CD14-positive monocyte (primary cell): ENCODE measurements at regions not wholly inside any gene's neighbourhood (a gene's known extent, or its start where the extent isn't known, plus 50 kb on each side); places are given as distances from the start of the nearest gene placed in this dataset.

Experiments used
- DNase-seq, 3 donors: peaks; one replicate each; pipeline ENCODE4 v3.0.0-alpha.2; 2011 to 2022
- H2AFZ ChIP-seq: 2 replicates; pipeline ENCODE4 v1.6.0; 2012; ENCODE audit warnings: mild to moderate bottlenecking, low read depth, low read length, inconsistent platforms; ENCODE audit not compliant: insufficient read depth, poor library complexity, severe bottlenecking
- H3K27ac ChIP-seq, 2 donors: 1 replicate in 1 of 2; 2 replicates in 1 of 2; pipeline ENCODE4 v1.5.1; 2012 to 2013; ENCODE audit warnings: low read length in 2 of 2, control low read depth in 1 of 2, inconsistent platforms in 1 of 2, low read depth in 1 of 2, mild to moderate bottlenecking in 1 of 2
- H3K27me3 ChIP-seq, 2 donors: one replicate each; pipeline versions ENCODE4 v1.6.0 to v1.6.1; 2011 to 2013; ENCODE audit warnings: low read length in 2 of 2; ENCODE audit not compliant: control insufficient read depth in 2 of 2, insufficient read depth in 2 of 2
- H3K36me3 ChIP-seq, 2 donors: replicated peaks in 1 of 2; 1 replicate in 1 of 2; 2 replicates in 1 of 2; pipeline versions ENCODE4 v1.5.1 to v1.6.1; 2012 to 2013; ENCODE audit warnings: low read length in 2 of 2, control low read depth in 1 of 2, inconsistent platforms in 1 of 2, mild to moderate bottlenecking in 1 of 2; ENCODE audit not compliant: insufficient read depth in 2 of 2, control insufficient read depth in 1 of 2
- H3K4me1 ChIP-seq, 2 donors: 1 replicate in 1 of 2; 2 replicates in 1 of 2; pipeline versions ENCODE4 v1.5.1 to v1.6.1; 2012 to 2013; ENCODE audit warnings: low read length in 2 of 2, control low read depth in 1 of 2, inconsistent platforms in 1 of 2, mild to moderate bottlenecking in 1 of 2, moderate library complexity in 1 of 2; ENCODE audit not compliant: insufficient read depth in 2 of 2, control insufficient read depth in 1 of 2
- H3K4me2 ChIP-seq: replicated peaks from 2 replicates; pipeline ENCODE3; 2012; ENCODE audit warnings: low read length, moderate library complexity, mild to moderate bottlenecking; ENCODE audit not compliant: poor library complexity, severe bottlenecking; ENCODE audit errors: extremely low read depth
- H3K4me3 ChIP-seq, 3 experiments: fragments of 200-600 bp in 1 of 3; sonication (generic) in 1 of 3; replicated peaks in 1 of 3; 1 replicate in 2 of 3; 2 replicates in 1 of 3; pipeline ENCODE4 v1.5.1; 2011 to 2013; ENCODE audit warnings: low read length in 3 of 3, mild to moderate bottlenecking in 3 of 3, control low read depth in 2 of 3, low read depth in 2 of 3, inconsistent platforms in 1 of 3, moderate library complexity in 1 of 3
- H3K79me2 ChIP-seq: 2 replicates; pipeline ENCODE4 v1.6.0; 2012; ENCODE audit warnings: mild to moderate bottlenecking, control low read depth, inconsistent platforms, low read length, moderate library complexity; ENCODE audit not compliant: insufficient read depth
- H3K9ac ChIP-seq: 2 replicates; pipeline ENCODE4 v1.6.0; 2017; ENCODE audit warnings: low read length, mild to moderate bottlenecking; ENCODE audit not compliant: insufficient read depth, poor library complexity, severe bottlenecking
- H3K9me3 ChIP-seq, 2 donors: replicated peaks in 1 of 2; 1 replicate in 1 of 2; 2 replicates in 1 of 2; pipeline versions ENCODE4 v1.5.1 to v1.6.1; 2012 to 2013; ENCODE audit warnings: low read length in 2 of 2, control low read depth in 1 of 2; ENCODE audit not compliant: control insufficient read depth in 1 of 2, insufficient read depth in 1 of 2
- H4K20me1 ChIP-seq: 2 replicates; pipeline ENCODE4 v1.6.0; 2012; ENCODE audit warnings: mild to moderate bottlenecking, low read length, control low read depth, moderate library complexity; ENCODE audit not compliant: insufficient read depth
- H3K27ac Mint-ChIP-seq, 7 donors: one replicate each; pipeline ENCODE4 v1.8.0; 2020; ENCODE audit warnings: mild to moderate bottlenecking in 7 of 7, mixed read lengths in 7 of 7, moderate library complexity in 6 of 7, inconsistent platforms in 2 of 7
- H3K27me3 Mint-ChIP-seq, 3 donors: one replicate each; pipeline ENCODE4 v1.8.0; 2021 to 2022; ENCODE audit warnings: low read depth in 3 of 3, mild to moderate bottlenecking in 3 of 3, mixed read lengths in 3 of 3, moderate library complexity in 3 of 3, inconsistent platforms in 1 of 3
- H3K36me3 Mint-ChIP-seq, 2 donors: one replicate each; pipeline ENCODE4 v1.8.0; 2020; ENCODE audit warnings: mixed read lengths in 2 of 2, inconsistent platforms in 1 of 2, mild to moderate bottlenecking in 1 of 2
- H3K4me1 Mint-ChIP-seq: one replicate; pipeline ENCODE4 v1.8.0; 2020; ENCODE audit warnings: mild to moderate bottlenecking, mixed read lengths
- H3K4me3 Mint-ChIP-seq, 2 donors: one replicate each; pipeline ENCODE4 v1.8.0; 2020; ENCODE audit warnings: mild to moderate bottlenecking in 2 of 2, mixed read lengths in 2 of 2, moderate library complexity in 1 of 2
- H3K9me3 Mint-ChIP-seq, 7 donors: one replicate each; pipeline ENCODE4 v1.8.0; 2020 to 2022; ENCODE audit warnings: mixed read lengths in 7 of 7, mild to moderate bottlenecking in 6 of 7, moderate library complexity in 6 of 7, inconsistent platforms in 2 of 7
- WGBS: methylation state at CpG from one replicate; pipeline ENCODE4 v1.1.5; 2013; ENCODE audit warnings: missing lambda C conversion rate; ENCODE audit not compliant: insufficient coverage; 5-methylcytosine and 5-hydroxymethylcytosine counted together
- intact Hi-C, 2 donors: fragments of 100-400 bp; cut with micrococcal nuclease; formaldehyde crosslinking; loops; one replicate each; pipeline versions ENCODE4 v1.15.0 to v1.15.1; 2023
- TF ChIP-seq, protein P1 (sequence below): fragments of 200-600 bp; IDR thresholded peaks from one replicate; pipeline ENCODE4 v1.8.0; 2022; ENCODE audit warnings: antibody characterized with exemption, mild to moderate bottlenecking

DNA sequence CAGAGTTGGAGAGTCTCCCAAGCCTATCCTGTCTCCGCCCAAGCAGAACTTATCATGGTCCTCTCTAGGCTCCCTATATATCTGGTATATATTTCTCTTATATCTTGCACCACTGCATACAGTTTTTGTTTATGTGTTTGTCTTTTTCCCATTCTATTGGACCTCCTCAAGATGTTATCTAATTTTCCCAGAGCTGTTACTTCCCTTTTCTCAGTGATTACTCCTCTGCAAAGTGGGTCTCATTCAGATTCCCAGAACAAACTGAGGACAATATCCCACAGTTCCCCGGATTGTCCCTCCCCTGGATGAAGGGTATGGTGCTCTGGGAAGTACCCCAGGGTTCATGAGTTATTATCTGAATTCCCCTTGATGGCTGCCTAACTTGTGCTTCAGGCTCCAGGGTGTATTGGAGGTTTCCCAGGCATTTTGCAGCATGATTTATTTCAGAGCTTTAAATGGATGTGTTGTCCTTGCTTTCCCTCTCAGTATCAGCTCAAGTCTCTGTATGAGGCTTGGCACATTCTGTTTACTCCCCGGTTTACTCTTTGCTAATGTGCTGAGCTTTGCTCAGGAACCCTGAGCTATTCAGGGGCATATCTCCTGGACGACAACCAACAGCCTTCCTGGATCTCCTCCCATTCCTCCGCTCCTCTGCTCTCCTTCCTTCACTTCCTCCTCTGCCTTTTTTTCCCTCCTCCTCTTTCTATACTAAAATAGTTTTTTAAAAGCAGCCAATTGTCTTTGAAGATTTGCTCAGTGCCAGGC is 329.3 kb downstream of the SPRY2 start:
- Histone ChIP-seq H3K27ac (no peak overlapping the region), H3K27me3 (no peaks in the 10 kb centered on the region), H2AFZ (no peak overlapping the region), H3K4me3 (no peak overlapping the region), H3K36me3 (no peaks in the 10 kb centered on the region), H3K4me2 (no peak overlapping the region), H3K9ac (no peak overlapping the region), H4K20me1 (no peaks in the 10 kb centered on the region), H3K9me3 (no peaks in the 10 kb centered on the region), H3K79me2 (no peaks in the 10 kb centered on the region), H3K4me1 (no peaks in the 10 kb centered on the region)
- Mint-ChIP-seq H3K4me3 (no peak overlapping the region), H3K4me1 (no peaks in the 10 kb centered on the region), H3K27ac (no peak overlapping the region), H3K9me3 (peaks cover 0 to 4% (median 0%) of the 10 kb centered on the region in 7 donors), H3K36me3 (no peaks in the 10 kb centered on the region), H3K27me3 (peaks cover 0 to 3% (median 0%) of the 10 kb centered on the region in 3 donors)
- TF ChIP-seq, protein P1, sequence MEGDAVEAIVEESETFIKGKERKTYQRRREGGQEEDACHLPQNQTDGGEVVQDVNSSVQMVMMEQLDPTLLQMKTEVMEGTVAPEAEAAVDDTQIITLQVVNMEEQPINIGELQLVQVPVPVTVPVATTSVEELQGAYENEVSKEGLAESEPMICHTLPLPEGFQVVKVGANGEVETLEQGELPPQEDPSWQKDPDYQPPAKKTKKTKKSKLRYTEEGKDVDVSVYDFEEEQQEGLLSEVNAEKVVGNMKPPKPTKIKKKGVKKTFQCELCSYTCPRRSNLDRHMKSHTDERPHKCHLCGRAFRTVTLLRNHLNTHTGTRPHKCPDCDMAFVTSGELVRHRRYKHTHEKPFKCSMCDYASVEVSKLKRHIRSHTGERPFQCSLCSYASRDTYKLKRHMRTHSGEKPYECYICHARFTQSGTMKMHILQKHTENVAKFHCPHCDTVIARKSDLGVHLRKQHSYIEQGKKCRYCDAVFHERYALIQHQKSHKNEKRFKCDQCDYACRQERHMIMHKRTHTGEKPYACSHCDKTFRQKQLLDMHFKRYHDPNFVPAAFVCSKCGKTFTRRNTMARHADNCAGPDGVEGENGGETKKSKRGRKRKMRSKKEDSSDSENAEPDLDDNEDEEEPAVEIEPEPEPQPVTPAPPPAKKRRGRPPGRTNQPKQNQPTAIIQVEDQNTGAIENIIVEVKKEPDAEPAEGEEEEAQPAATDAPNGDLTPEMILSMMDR = no peak
- no peak for DNase-seq
- intact Hi-C loops = no loop called here
- 92% methylated on average over 2 of the region's 5 CpGs for WGBS

DNA sequence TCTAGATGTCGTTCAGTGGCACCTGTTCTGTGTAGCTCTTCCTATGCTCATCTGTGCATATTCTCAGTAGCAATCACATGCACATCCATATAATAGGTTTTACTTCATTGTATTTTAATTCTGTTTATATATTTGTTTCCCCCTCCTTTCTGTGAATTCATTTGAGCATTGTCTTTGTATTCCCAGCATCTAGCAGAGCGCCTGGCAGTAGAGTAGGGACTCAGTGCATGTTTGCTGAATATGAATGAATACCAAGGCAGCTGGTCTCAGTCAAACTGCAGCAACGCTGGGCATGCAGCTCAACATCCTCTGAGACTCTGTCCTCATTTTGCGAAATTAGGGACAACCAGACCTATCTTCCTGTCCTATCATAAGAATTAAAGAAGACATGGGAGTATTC is 330.1 kb downstream of the SPRY2 start:
- Mint-ChIP-seq H3K4me3 (no peak overlapping the region), H3K9me3 (peaks cover 0 to 4% (median 0%) of the 10 kb centered on the region in 7 donors), H3K27me3 (peaks cover 0 to 3% (median 0%) of the 10 kb centered on the region in 3 donors), H3K27ac (no peak overlapping the region), H3K36me3 (no peaks in the 10 kb centered on the region), H3K4me1 (no peaks in the 10 kb centered on the region)
- H3K27me3 ChIP-seq = no peaks in the 10 kb centered on the region
- no peak for DNase-seq
- no peak overlapping the region for H3K27ac ChIP-seq
- intact Hi-C loops = no loop called here
- no peaks in the 10 kb centered on the region for H3K36me3 ChIP-seq
- H3K4me3 ChIP-seq = no peak overlapping the region
- no peak overlapping the region for H3K4me2 ChIP-seq
- H4K20me1 ChIP-seq = no peaks in the 10 kb centered on the region
- no peaks in the 10 kb centered on the region for H3K4me1 ChIP-seq
- TF ChIP-seq, protein P1 = no peak
- H3K79me2 ChIP-seq = no peaks in the 10 kb centered on the region
- H3K9me3 ChIP-seq = no peaks in the 10 kb centered on the region
- no peak overlapping the region for H2AFZ ChIP-seq
- H3K9ac ChIP-seq = no peak overlapping the region
- 80% methylated on average over 1 of the region's 4 CpGs for WGBS
